Lung (tissue), 11 donors: ENCODE measurements at regions not wholly inside any gene's neighbourhood (a gene's known extent, or its start where the extent isn't known, plus 50 kb on each side); places are given as distances from the start of the nearest gene placed in this dataset.

Experiments
- ATAC-seq: fragments of 200-7000 bp; cut with Tn5 transposase; one replicate; pipeline ENCODE4 v1.9.1; 2020; ENCODE audit warnings: moderate number of reproducible peaks; ENCODE audit not compliant: insufficient read depth, low FRiP score
- DNase-seq, 3 donors: peaks; one replicate each; pipeline ENCODE4 v3.0.0-alpha.2; 2013 to 2017
- H3K27ac ChIP-seq, 2 donors: one replicate each; pipeline ENCODE4 v1.5.1; 2013; ENCODE audit warnings: mild to moderate bottlenecking in 2 of 2, moderate library complexity in 2 of 2, control low read depth in 1 of 2, inconsistent platforms in 1 of 2, low read depth in 1 of 2, low read length in 1 of 2
- H3K27me3 ChIP-seq, 3 donors: one replicate each; pipeline ENCODE4 v1.5.1; 2013; ENCODE audit warnings: low read length in 2 of 3; ENCODE audit not compliant: control insufficient read depth in 3 of 3, insufficient read depth in 3 of 3
- H3K36me3 ChIP-seq, 4 donors: one replicate each; pipeline ENCODE4 v1.5.1; 2013; ENCODE audit warnings: low read length in 4 of 4, mild to moderate bottlenecking in 1 of 4, moderate library complexity in 1 of 4; ENCODE audit not compliant: control insufficient read depth in 4 of 4, insufficient read depth in 4 of 4
- H3K4me1 ChIP-seq, 5 donors: one replicate each; pipeline ENCODE4 v1.5.1; 2013; ENCODE audit warnings: low read length in 5 of 5, mild to moderate bottlenecking in 2 of 5, moderate library complexity in 1 of 5; ENCODE audit not compliant: control insufficient read depth in 5 of 5, insufficient read depth in 5 of 5
- H3K4me3 ChIP-seq: one replicate; pipeline ENCODE4 v1.5.1; 2013; ENCODE audit warnings: mild to moderate bottlenecking, control low read depth, moderate library complexity
- H3K9ac ChIP-seq, 2 donors: one replicate each; pipeline ENCODE4 v1.5.1; 2013; ENCODE audit warnings: low read length in 2 of 2, control low read depth in 1 of 2; ENCODE audit not compliant: insufficient read depth in 1 of 2
- H3K9me3 ChIP-seq, 4 donors: one replicate each; pipeline ENCODE4 v1.5.1; 2013; ENCODE audit warnings: low read length in 3 of 4, mild to moderate bottlenecking in 1 of 4, moderate library complexity in 1 of 4; ENCODE audit not compliant: control insufficient read depth in 4 of 4, insufficient read depth in 3 of 4
- WGBS, 2 donors: extraction: QIAGEN DNeasy Blood & Tissue Kit; methylation state at CpG; one replicate each; pipeline ENCODE4 v1.1.7; 2013; 5-methylcytosine and 5-hydroxymethylcytosine counted together
- TF ChIP-seq, protein P1 (sequence below): IDR thresholded peaks from 2 replicates; pipeline ENCODE4 v1.5.1; 2012; ENCODE audit warnings: mild to moderate bottlenecking; ENCODE audit errors: control extremely low read depth, extremely low read depth
- donor health status: control.
- donor health status: control.
- donor health status: Bipolar disorder and iron deficiency.
- donor health status: healthy.
- donor health status: DM: yes; HTN: yes; CAD: no.

- 91 to 93% methylated on average over 2 of the region's 2 CpGs for WGBS, 2 donors
- TF ChIP-seq, protein P1, sequence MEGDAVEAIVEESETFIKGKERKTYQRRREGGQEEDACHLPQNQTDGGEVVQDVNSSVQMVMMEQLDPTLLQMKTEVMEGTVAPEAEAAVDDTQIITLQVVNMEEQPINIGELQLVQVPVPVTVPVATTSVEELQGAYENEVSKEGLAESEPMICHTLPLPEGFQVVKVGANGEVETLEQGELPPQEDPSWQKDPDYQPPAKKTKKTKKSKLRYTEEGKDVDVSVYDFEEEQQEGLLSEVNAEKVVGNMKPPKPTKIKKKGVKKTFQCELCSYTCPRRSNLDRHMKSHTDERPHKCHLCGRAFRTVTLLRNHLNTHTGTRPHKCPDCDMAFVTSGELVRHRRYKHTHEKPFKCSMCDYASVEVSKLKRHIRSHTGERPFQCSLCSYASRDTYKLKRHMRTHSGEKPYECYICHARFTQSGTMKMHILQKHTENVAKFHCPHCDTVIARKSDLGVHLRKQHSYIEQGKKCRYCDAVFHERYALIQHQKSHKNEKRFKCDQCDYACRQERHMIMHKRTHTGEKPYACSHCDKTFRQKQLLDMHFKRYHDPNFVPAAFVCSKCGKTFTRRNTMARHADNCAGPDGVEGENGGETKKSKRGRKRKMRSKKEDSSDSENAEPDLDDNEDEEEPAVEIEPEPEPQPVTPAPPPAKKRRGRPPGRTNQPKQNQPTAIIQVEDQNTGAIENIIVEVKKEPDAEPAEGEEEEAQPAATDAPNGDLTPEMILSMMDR, result no peak
- H3K36me3 ChIP-seq, result no peaks in the 10 kb centered on the region
- H3K4me1 ChIP-seq, result peaks cover 14 to 29% (median 18%) of the 10 kb centered on the region in 5 donors
- H3K9me3 ChIP-seq, result no peaks in the 10 kb centered on the region
- ATAC-seq (no peak), DNase-seq (no peak)
- no peak overlapping the region for H3K9ac ChIP-seq
- H3K27ac ChIP-seq, result no peak overlapping the region
- no peak overlapping the region for H3K4me3 ChIP-seq
- peaks cover 0 to 3% (median 0%) of the 10 kb centered on the region in 3 donors for H3K27me3 ChIP-seq
Observed at GRCh38 chr15:70151003-70151402, 53.3 kb upstream of the TLE3 start.

- Histone ChIP-seq H3K27ac (no peak overlapping the region), H3K9me3 (no peaks in the 10 kb centered on the region), H3K4me1 (peaks cover 13 to 22% (median 14%) of the 10 kb centered on the region in 5 donors), H3K27me3 (peaks cover 0 to 3% (median 0%) of the 10 kb centered on the region in 3 donors), H3K9ac (no peak overlapping the region), H3K4me3 (no peak overlapping the region), H3K36me3 (no peaks in the 10 kb centered on the region)
- ATAC-seq, result no peak
- TF ChIP-seq, protein P1, result no peak
- DNase-seq, result no peak
Observed at GRCh38 chr15:70150405-70150747, 52.7 kb upstream of the TLE3 start.

GRCh38 chr15:70149667-70150404, 52.1 kb upstream of the TLE3 start:
- Histone ChIP-seq H3K4me1 (peaks cover 8 to 17% (median 10%) of the 10 kb centered on the region in 5 donors), H3K36me3 (no peaks in the 10 kb centered on the region), H3K27me3 (peaks cover 0 to 3% (median 0%) of the 10 kb centered on the region in 3 donors), H3K4me3 (no peak overlapping the region), H3K9me3 (no peaks in the 10 kb centered on the region), H3K27ac (no peak overlapping the region), H3K9ac (no peak overlapping the region)
- WGBS, 2 donors, result 69 to 81% methylated on average over 4 of the region's 4 CpGs
- no peak for ATAC-seq
- TF ChIP-seq, protein P1, result no peak
- no peak for DNase-seq

GRCh38 chr15:70147778-70148177, 50.1 kb upstream of the TLE3 start:
- Histone ChIP-seq H3K9ac (no peak overlapping the region), H3K36me3 (no peaks in the 10 kb centered on the region), H3K27me3 (no peaks in the 10 kb centered on the region), H3K27ac (no peak overlapping the region), H3K4me3 (no peak overlapping the region), H3K4me1 (peaks cover 3 to 16% (median 7%) of the 10 kb centered on the region in 5 donors), H3K9me3 (no peaks in the 10 kb centered on the region)
- 50 to 75% methylated on average over 4 of the region's 4 CpGs for WGBS, 2 donors
- DNase-seq, result no peak
- no peak for ATAC-seq
- TF ChIP-seq, protein P1, result no peak
